Neural crest cell (in vitro differentiated cells): ENCODE measurements at regions not wholly inside any gene's neighbourhood (a gene's known extent, or its start where the extent isn't known, plus 50 kb on each side); places are given as distances from the start of the nearest gene placed in this dataset.

Source experiments
- DNase-seq: peaks from one replicate; pipeline ENCODE4 v3.0.0; 2021; ENCODE audit warnings: low read depth, mixed read lengths, low spot score
- H3K27ac Mint-ChIP-seq: one replicate; pipeline ENCODE4 v1.8.0; 2021; ENCODE audit warnings: mild to moderate bottlenecking, mixed read lengths; ENCODE audit not compliant: unreplicated experiment
- H3K27me3 Mint-ChIP-seq: 2 replicates; pipeline ENCODE4 v1.8.0; 2021; ENCODE audit warnings: low read depth, mild to moderate bottlenecking, mixed read lengths
- H3K36me3 Mint-ChIP-seq: 2 replicates; pipeline ENCODE4 v1.8.0; 2021; ENCODE audit warnings: low read depth, mild to moderate bottlenecking, mixed read lengths
- H3K4me1 Mint-ChIP-seq: 2 replicates; pipeline ENCODE4 v1.8.0; 2021; ENCODE audit warnings: mixed read lengths
- H3K4me3 Mint-ChIP-seq: one replicate; pipeline ENCODE4 v1.8.0; 2021; ENCODE audit warnings: mild to moderate bottlenecking, mixed read lengths
- H3K9me3 Mint-ChIP-seq: 2 replicates; pipeline ENCODE4 v1.8.0; 2021; ENCODE audit warnings: mixed read lengths
- CTCF ChIP-seq: fragments of 200-600 bp; sonication (generic); conservative IDR thresholded peaks from 2 replicates; pipeline ENCODE4 v1.5.0; 2021; ENCODE audit warnings: antibody characterized with exemption, mild to moderate bottlenecking

GRCh38 chr16:55251151-55251550, 72.9 kb upstream of the IRX6 start:
- Mint-ChIP-seq H3K9me3 (peaks cover 6% of the 10 kb centered on the region), H3K4me3 (no peak overlapping the region), H3K27ac (no peak overlapping the region), H3K4me1 (no peaks in the 10 kb centered on the region), H3K36me3 (no peaks in the 10 kb centered on the region), H3K27me3 (no peaks in the 10 kb centered on the region)
- DNase-seq = no peak
- no peak for TF ChIP-seq CTCF

DNA sequence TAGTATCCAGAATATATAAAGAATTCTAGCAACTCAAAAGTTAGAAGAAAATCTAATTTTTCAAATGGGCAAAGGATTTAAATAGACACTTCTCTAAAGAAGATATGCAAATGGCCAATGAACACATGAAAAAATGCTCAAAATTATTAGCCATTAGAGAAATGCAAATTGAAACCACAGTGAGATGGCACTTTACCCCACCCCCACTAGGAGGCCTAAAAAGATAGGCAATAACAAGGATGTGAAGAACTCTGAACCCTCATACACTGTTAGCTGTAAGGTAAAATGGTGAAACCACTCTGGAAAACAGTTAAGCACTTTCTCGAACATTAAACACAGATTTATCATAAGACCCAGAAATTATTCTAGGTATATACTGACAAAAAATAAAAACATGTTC, 71.4 kb upstream of the IRX6 start:
- no peak overlapping the region for H3K4me3 Mint-ChIP-seq
- no peaks in the 10 kb centered on the region for H3K27me3 Mint-ChIP-seq
- H3K27ac Mint-ChIP-seq = no peak overlapping the region
- no peak for TF ChIP-seq CTCF
- no peaks in the 10 kb centered on the region for H3K36me3 Mint-ChIP-seq
- H3K4me1 Mint-ChIP-seq = peaks cover 3% of the 10 kb centered on the region
- peaks cover 6% of the 10 kb centered on the region for H3K9me3 Mint-ChIP-seq
- DNase-seq = no peak

DNA sequence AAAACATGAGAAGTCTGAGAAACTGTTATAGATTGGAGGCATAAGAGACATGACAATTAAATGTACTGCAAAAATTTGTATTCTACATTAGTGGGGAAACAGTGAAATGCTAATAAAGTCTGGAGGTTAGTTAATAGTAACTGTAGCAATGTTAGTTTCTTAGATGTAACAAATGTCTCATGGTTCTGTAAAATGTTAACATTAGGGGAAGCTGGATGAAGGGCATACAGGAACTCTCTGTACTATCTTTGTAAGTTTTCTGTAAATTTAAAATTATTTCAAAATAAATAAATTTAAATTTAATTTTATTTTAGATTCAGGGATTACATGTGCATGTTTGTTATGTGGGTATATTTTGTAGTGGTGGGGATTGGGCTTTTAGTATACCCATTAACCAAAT, 70.0 kb upstream of the IRX6 start:
- TF ChIP-seq CTCF = no peak
- Mint-ChIP-seq H3K27me3 (no peaks in the 10 kb centered on the region), H3K9me3 (peaks cover 6% of the 10 kb centered on the region), H3K36me3 (no peaks in the 10 kb centered on the region), H3K4me1 (peaks cover 7% of the 10 kb centered on the region), H3K27ac (no peak overlapping the region), H3K4me3 (no peak overlapping the region)
- DNase-seq = no peak

GRCh38 chr16:55255733-55256282, 68.2 kb upstream of the IRX6 start:
- Mint-ChIP-seq H3K27me3 (no peaks in the 10 kb centered on the region), H3K36me3 (no peaks in the 10 kb centered on the region)

DNA sequence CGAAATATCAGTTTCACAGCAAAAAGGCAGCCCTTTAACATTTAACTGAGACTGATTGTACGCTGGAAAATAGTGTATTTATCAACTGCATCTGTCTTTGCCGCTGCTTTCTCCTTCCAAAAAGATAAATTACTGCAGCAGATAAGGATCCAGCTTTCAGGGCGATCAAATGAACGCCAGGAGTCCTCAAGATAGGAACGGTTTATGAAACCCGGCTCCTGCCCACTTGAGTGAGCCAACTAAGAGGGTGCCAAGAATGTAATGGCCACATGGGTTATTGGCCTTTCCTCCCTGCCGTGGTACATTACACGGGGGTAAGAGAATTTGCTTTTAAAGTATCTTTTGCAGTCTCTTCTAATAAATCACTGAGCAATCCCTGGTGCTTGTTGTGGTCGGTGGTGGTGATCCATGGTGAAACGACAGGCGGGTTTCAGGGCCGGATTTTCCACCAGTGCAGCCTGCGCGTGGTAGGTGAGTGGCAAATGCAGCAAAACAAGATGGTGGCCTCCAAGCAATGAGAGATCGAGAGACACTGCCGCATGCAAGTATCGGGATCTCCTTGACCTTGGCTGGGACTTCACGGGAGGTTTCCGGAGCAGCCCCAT, 67.5 kb upstream of the IRX6 start:
- Mint-ChIP-seq H3K9me3 (peaks cover 7% of the 10 kb centered on the region), H3K27ac (no peak overlapping the region), H3K4me3 (no peak overlapping the region), H3K27me3 (no peaks in the 10 kb centered on the region), H3K4me1 (peaks cover 11% of the 10 kb centered on the region), H3K36me3 (no peaks in the 10 kb centered on the region)
- no peak for TF ChIP-seq CTCF
- DNase-seq = no peak

More at GRCh38 chr16:55255733-55256282, 68.2 kb upstream of the IRX6 start:
- TF ChIP-seq CTCF = no peak
- Mint-ChIP-seq H3K27ac (no peak overlapping the region), H3K4me3 (no peak overlapping the region), H3K4me1 (peaks cover 7% of the 10 kb centered on the region), H3K9me3 (peaks cover 6% of the 10 kb centered on the region)
- no peak for DNase-seq
